ENCODE measurements at regions not wholly inside any gene's neighbourhood (a gene's known extent, or its start where the extent isn't known, plus 50 kb on each side); places are given as distances from the start of the nearest gene placed in this dataset.

GRCh38 chr2:200026332-200027230, 71.2 kb downstream of the MAIP1 start:
- no peaks in the 10 kb centered on the region for H3K36me3 ChIP-seq (ENCODE audit: control insufficient read depth, insufficient read depth, low read length)
- no peak for TF ChIP-seq CTCF (IDR thresholded peaks at IDR 0.05; ENCODE audit: insufficient read depth, low read depth, low read length)
- DNase-seq (ENCODE audit: low read depth): peak; percentile 70
- POLR2A ChIA-PET: interaction anchor here (0.6 kb wide), 2 partner anchors 16 to 279 kb away, joined by 3 to 4 read pairs; no protein-coding TSS in a partner anchor
- no peaks in the 10 kb centered on the region for H3K27me3 ChIP-seq (ENCODE audit: control insufficient read depth, insufficient read depth, low read length)
- H3K4me3 ChIP-seq (ENCODE audit: low read depth, low read length): no peak overlapping the region
- CTCF ChIA-PET: interaction anchor here (0.6 to 1.8 kb wide), 4 partner anchors 10 to 151 kb away, joined by 3 to 4 read pairs (median 3); no protein-coding TSS in a partner anchor

- TF ChIP-seq CTCF (IDR thresholded peaks at IDR 0.05; ENCODE audit: insufficient read depth, low read depth, low read length): no peak
- Histone ChIP-seq H3K4me3 (ENCODE audit: low read depth, low read length) (no peak overlapping the region), H3K27me3 (ENCODE audit: control insufficient read depth, insufficient read depth, low read length) (no peaks in the 10 kb centered on the region), H3K36me3 (ENCODE audit: control insufficient read depth, insufficient read depth, low read length) (no peaks in the 10 kb centered on the region)
- DNase-seq (ENCODE audit: low read depth): no peak
- CTCF ChIA-PET: interaction anchor here (0.5 kb wide), 1 partner anchor 241 kb away, joined by 4 read pairs; no protein-coding TSS in a partner anchor
- POLR2A ChIA-PET: no interaction called here
Measured at GRCh38 chr2:200028998-200029397, 73.6 kb downstream of the MAIP1 start.

GRCh38 chr2:200032895-200033294, 77.5 kb downstream of the MAIP1 start:
- Histone ChIP-seq H3K4me3 (ENCODE audit: low read depth, low read length) (no peak overlapping the region), H3K36me3 (ENCODE audit: control insufficient read depth, insufficient read depth, low read length) (no peaks in the 10 kb centered on the region), H3K27me3 (ENCODE audit: control insufficient read depth, insufficient read depth, low read length) (peaks cover 2% of the 10 kb centered on the region; the same call in 1 of the 2 replicates)
- no peak for TF ChIP-seq CTCF (IDR thresholded peaks at IDR 0.05; ENCODE audit: insufficient read depth, low read depth, low read length)
- ChIA-PET POLR2A (no interaction called here), CTCF (no interaction called here)
- DNase-seq (ENCODE audit: low read depth): no peak

GRCh38 chr2:200033929-200034328, 78.5 kb downstream of the MAIP1 start:
- CTCF ChIA-PET: no interaction called here
- H3K36me3 ChIP-seq (ENCODE audit: control insufficient read depth, insufficient read depth, low read length): no peaks in the 10 kb centered on the region
- no peak for TF ChIP-seq CTCF (IDR thresholded peaks at IDR 0.05; ENCODE audit: insufficient read depth, low read depth, low read length)
- no peak for DNase-seq (ENCODE audit: low read depth)
- no peak overlapping the region for H3K4me3 ChIP-seq (ENCODE audit: low read depth, low read length)
- H3K27me3 ChIP-seq (ENCODE audit: control insufficient read depth, insufficient read depth, low read length): peaks cover 2% of the 10 kb centered on the region; the same call in 1 of the 2 replicates
- POLR2A ChIA-PET: no interaction called here

- TF ChIP-seq CTCF (IDR thresholded peaks at IDR 0.05; ENCODE audit: insufficient read depth, low read depth, low read length): no peak
- CTCF ChIA-PET: no interaction called here
Measured at GRCh38 chr2:200034816-200035215, 79.4 kb downstream of the MAIP1 start.

More at GRCh38 chr2:200034816-200035215, 79.4 kb downstream of the MAIP1 start:
- peaks cover 2% of the 10 kb centered on the region; the same call in 1 of the 2 replicates for H3K27me3 ChIP-seq (ENCODE audit: control insufficient read depth, insufficient read depth, low read length)
- DNase-seq (ENCODE audit: low read depth): no peak
- H3K4me3 ChIP-seq (ENCODE audit: low read depth, low read length): no peak overlapping the region
- H3K36me3 ChIP-seq (ENCODE audit: control insufficient read depth, insufficient read depth, low read length): no peaks in the 10 kb centered on the region
- POLR2A ChIA-PET: no interaction called here
